ENCODE measurements at regions not wholly inside any gene's neighbourhood (a gene's known extent, or its start where the extent isn't known, plus 50 kb on each side); places are given as distances from the start of the nearest gene placed in this dataset.

GRCh38 chr13:21898459-21898858 is 227.6 kb downstream of the FGF9 start:
- no peak overlapping the region for H3K27ac ChIP-seq (ENCODE audit: insufficient read depth, low read length)
- H3K36me3 ChIP-seq (ENCODE audit: control insufficient read depth, insufficient read depth, low read length) = no peaks in the 10 kb centered on the region
- H3K9ac ChIP-seq (ENCODE audit: insufficient read depth, low read length) = no peak overlapping the region
- DNase-seq (ENCODE audit: low read depth in 2 of 2) = no peak
- H2AFZ ChIP-seq (ENCODE audit: low read length) = no peak overlapping the region
- H3K4me2 ChIP-seq (ENCODE audit: extremely low read depth, insufficient read depth, low read length) = no peak overlapping the region
- no peaks in the 10 kb centered on the region for H3K4me1 ChIP-seq (ENCODE audit: control insufficient read depth, extremely low read depth, insufficient read depth, low read length)
- H3K79me2 ChIP-seq (ENCODE audit: control insufficient read depth, insufficient read depth, low read length) = no peaks in the 10 kb centered on the region
- no peak overlapping the region for H3K4me3 ChIP-seq (replicated peaks in 1 of 4; ENCODE audit: control extremely low read depth in 1 of 4, insufficient read depth in 1 of 4, low read depth in 3 of 4, low read length in 4 of 4)
- H3K27me3 ChIP-seq (ENCODE audit: control insufficient read depth, insufficient read depth, low read length) = no peaks in the 10 kb centered on the region
- no peaks in the 10 kb centered on the region for H4K20me1 ChIP-seq (ENCODE audit: control insufficient read depth, extremely low read depth, insufficient read depth, low read length)
- TF ChIP-seq CTCF (conservative IDR thresholded peaks at IDR 0.05 in 1 of 2, IDR thresholded peaks at IDR 0.05 in 1 of 2; ENCODE audit: low read depth in 1 of 2, low read length in 2 of 2) (no peak), EZH2 (IDR thresholded peaks at IDR 0.05; ENCODE audit: low read length, missing control alignments) (no peak)
- no peaks in the 10 kb centered on the region for H3K9me3 ChIP-seq (ENCODE audit: control insufficient read depth, insufficient read depth, low read depth, low read length)

GRCh38 chr13:21898945-21899344 is 228.1 kb downstream of the FGF9 start:
- Histone ChIP-seq H3K4me3 (replicated peaks in 1 of 4; ENCODE audit: control extremely low read depth in 1 of 4, insufficient read depth in 1 of 4, low read depth in 3 of 4, low read length in 4 of 4) (no peak overlapping the region), H3K36me3 (ENCODE audit: control insufficient read depth, insufficient read depth, low read length) (no peaks in the 10 kb centered on the region), H3K27me3 (ENCODE audit: control insufficient read depth, insufficient read depth, low read length) (no peaks in the 10 kb centered on the region), H3K27ac (ENCODE audit: insufficient read depth, low read length) (no peak overlapping the region), H3K9ac (ENCODE audit: insufficient read depth, low read length) (no peak overlapping the region), H3K4me1 (ENCODE audit: control insufficient read depth, extremely low read depth, insufficient read depth, low read length) (no peaks in the 10 kb centered on the region), H2AFZ (ENCODE audit: low read length) (no peak overlapping the region), H3K4me2 (ENCODE audit: extremely low read depth, insufficient read depth, low read length) (no peak overlapping the region), H4K20me1 (ENCODE audit: control insufficient read depth, extremely low read depth, insufficient read depth, low read length) (no peaks in the 10 kb centered on the region), H3K79me2 (ENCODE audit: control insufficient read depth, insufficient read depth, low read length) (no peaks in the 10 kb centered on the region), H3K9me3 (ENCODE audit: control insufficient read depth, insufficient read depth, low read depth, low read length) (no peaks in the 10 kb centered on the region)
- DNase-seq (ENCODE audit: low read depth in 2 of 2) = no peak
- no peak for TF ChIP-seq EZH2 (IDR thresholded peaks at IDR 0.05; ENCODE audit: low read length, missing control alignments)
- no peak for TF ChIP-seq CTCF (conservative IDR thresholded peaks at IDR 0.05 in 1 of 2, IDR thresholded peaks at IDR 0.05 in 1 of 2; ENCODE audit: low read depth in 1 of 2, low read length in 2 of 2)

- H3K4me2 ChIP-seq (ENCODE audit: extremely low read depth, insufficient read depth, low read length) = no peak overlapping the region
- no peak overlapping the region for H3K27ac ChIP-seq (ENCODE audit: insufficient read depth, low read length)
- no peak overlapping the region for H2AFZ ChIP-seq (ENCODE audit: low read length)
- no peaks in the 10 kb centered on the region for H3K79me2 ChIP-seq (ENCODE audit: control insufficient read depth, insufficient read depth, low read length)
- DNase-seq (ENCODE audit: low read depth in 2 of 2) = no peak
- H3K9ac ChIP-seq (ENCODE audit: insufficient read depth, low read length) = no peak overlapping the region
- H3K27me3 ChIP-seq (ENCODE audit: control insufficient read depth, insufficient read depth, low read length) = no peaks in the 10 kb centered on the region
- no peaks in the 10 kb centered on the region for H3K36me3 ChIP-seq (ENCODE audit: control insufficient read depth, insufficient read depth, low read length)
- TF ChIP-seq EZH2 (IDR thresholded peaks at IDR 0.05; ENCODE audit: low read length, missing control alignments) (no peak), CTCF (conservative IDR thresholded peaks at IDR 0.05 in 1 of 2, IDR thresholded peaks at IDR 0.05 in 1 of 2; ENCODE audit: low read depth in 1 of 2, low read length in 2 of 2) (no peak)
- H3K9me3 ChIP-seq (ENCODE audit: control insufficient read depth, insufficient read depth, low read depth, low read length) = no peaks in the 10 kb centered on the region
- H4K20me1 ChIP-seq (ENCODE audit: control insufficient read depth, extremely low read depth, insufficient read depth, low read length) = no peaks in the 10 kb centered on the region
- no peaks in the 10 kb centered on the region for H3K4me1 ChIP-seq (ENCODE audit: control insufficient read depth, extremely low read depth, insufficient read depth, low read length)
- no peak overlapping the region for H3K4me3 ChIP-seq (replicated peaks in 1 of 4; ENCODE audit: control extremely low read depth in 1 of 4, insufficient read depth in 1 of 4, low read depth in 3 of 4, low read length in 4 of 4)
Measured at GRCh38 chr13:21901336-21901735, 230.5 kb downstream of the FGF9 start.
